ENCODE measurements at regions not wholly inside any gene's neighbourhood (a gene's known extent, or its start where the extent isn't known, plus 50 kb on each side); places are given as distances from the start of the nearest gene placed in this dataset.
"Not testable (repeated sequence)": the region's sequence is repeated elsewhere in the genome, so short reads cannot be mapped to it uniquely, and the experiment has no call there.

- no peak for DNase-seq (ENCODE audit: low spot score)
Observed at GRCh38 chr7:27418541-27418940, 175.9 kb downstream of the EVX1 start.

- DNase-seq (ENCODE audit: low spot score) = no peak
Observed at GRCh38 chr7:27419581-27420177, 177.1 kb downstream of the EVX1 start.

GRCh38 chr7:27420702-27421101 lies 178.1 kb downstream of the EVX1 start:
- DNase-seq (ENCODE audit: low spot score) = no peak

- no peak for DNase-seq (ENCODE audit: low spot score)
Observed at GRCh38 chr7:27423290-27423689, 180.7 kb downstream of the EVX1 start.

GRCh38 chr7:27423821-27424220 lies 181.2 kb downstream of the EVX1 start:
- DNase-seq (ENCODE audit: low spot score) = no peak

GRCh38 chr7:27424231-27424630 lies 181.6 kb downstream of the EVX1 start:
- no peak for DNase-seq (ENCODE audit: low spot score)

GRCh38 chr7:27424749-27425148 lies 182.1 kb downstream of the EVX1 start:
- DNase-seq (ENCODE audit: low spot score) = no peak

GRCh38 chr7:27427416-27427815 lies 184.8 kb downstream of the EVX1 start:
- DNase-seq (ENCODE audit: low spot score) = no peak

- no peak for DNase-seq (ENCODE audit: low spot score)
Observed at GRCh38 chr7:27430105-27430504, 187.5 kb downstream of the EVX1 start.

- no peak for DNase-seq (ENCODE audit: low spot score)
Observed at GRCh38 chr7:27431465-27431864, 188.9 kb downstream of the EVX1 start.

GRCh38 chr7:27433581-27433980 lies 191.0 kb downstream of the EVX1 start:
- DNase-seq (ENCODE audit: low spot score) = no peak

GRCh38 chr7:27434756-27435400 lies 192.3 kb downstream of the EVX1 start:
- DNase-seq (ENCODE audit: low spot score) = no peak

GRCh38 chr7:27435461-27435860 lies 192.9 kb downstream of the EVX1 start:
- DNase-seq (ENCODE audit: low spot score) = no peak

- DNase-seq (ENCODE audit: low spot score) = no peak
Observed at GRCh38 chr7:27438881-27439589, 196.4 kb downstream of the EVX1 start.

GRCh38 chr7:27442455-27442854 lies 199.9 kb downstream of the EVX1 start:
- DNase-seq (ENCODE audit: low spot score) = no peak

GRCh38 chr7:27449046-27449445 lies 206.4 kb downstream of the EVX1 start:
- DNase-seq (ENCODE audit: low spot score) = not testable (repeated sequence)

GRCh38 chr7:27453702-27454405 lies 208.8 kb downstream of the HIBADH start:
- DNase-seq (ENCODE audit: low spot score) = peak; percentile 19

GRCh38 chr7:27457120-27457519 lies 205.6 kb downstream of the HIBADH start:
- not testable (repeated sequence) for DNase-seq (ENCODE audit: low spot score)

GRCh38 chr7:27457603-27458565 lies 204.8 kb downstream of the HIBADH start:
- not testable (repeated sequence) for DNase-seq (ENCODE audit: low spot score)

GRCh38 chr7:27459021-27459730 lies 203.5 kb downstream of the HIBADH start:
- no peak for DNase-seq (ENCODE audit: low spot score)

- no peak for DNase-seq (ENCODE audit: low spot score)
Observed at GRCh38 chr7:27459731-27460053, 203.0 kb downstream of the HIBADH start.

Data from HuH-7.5 (cell line).